GM18873 (cell line): ENCODE measurements at regions not wholly inside any gene's neighbourhood (a gene's known extent, or its start where the extent isn't known, plus 50 kb on each side); places are given as distances from the start of the nearest gene placed in this dataset.

ENCODE experiments used
- ATAC-seq: cut with Tn5 transposase; IDR thresholded peaks from one replicate; pipeline ENCODE4 v1.9.1; 2021; ENCODE audit warnings: mild to moderate bottlenecking, moderate library complexity, moderate number of reproducible peaks; ENCODE audit not compliant: unreplicated experiment, low FRiP score

- no peak for ATAC-seq
Observed at GRCh38 chr18:37754141-37754540, 188.5 kb upstream of the CELF4 start.

GRCh38 chr18:37742436-37742835, 176.8 kb upstream of the CELF4 start:
- no peak for ATAC-seq

GRCh38 chr18:37741032-37741623, 175.5 kb upstream of the CELF4 start:
- no peak for ATAC-seq

GRCh38 chr18:37734406-37734805, 168.8 kb upstream of the CELF4 start:
- no peak for ATAC-seq

- no peak for ATAC-seq
Observed at GRCh38 chr18:37729716-37730115, 164.1 kb upstream of the CELF4 start.

GRCh38 chr18:37724206-37724605, 158.6 kb upstream of the CELF4 start:
- no peak for ATAC-seq

GRCh38 chr18:37721544-37722522, 156.2 kb upstream of the CELF4 start:
- ATAC-seq, result no peak

- no peak for ATAC-seq
Observed at GRCh38 chr18:37720663-37721062, 155.1 kb upstream of the CELF4 start.

- no peak for ATAC-seq
Observed at GRCh38 chr18:37717656-37718055, 152.1 kb upstream of the CELF4 start.

- ATAC-seq, result no peak
Observed at GRCh38 chr18:37717098-37717497, 151.5 kb upstream of the CELF4 start.

GRCh38 chr18:37716106-37716735, 150.6 kb upstream of the CELF4 start:
- ATAC-seq, result no peak

- no peak for ATAC-seq
Observed at GRCh38 chr18:37714691-37715090, 149.1 kb upstream of the CELF4 start.

- no peak for ATAC-seq
Observed at GRCh38 chr18:37712776-37713175, 147.2 kb upstream of the CELF4 start.

- ATAC-seq, result no peak
Observed at GRCh38 chr18:37711766-37712505, 146.3 kb upstream of the CELF4 start.

- no peak for ATAC-seq
Observed at GRCh38 chr18:37710726-37711125, 145.1 kb upstream of the CELF4 start.

- no peak for ATAC-seq
Observed at GRCh38 chr18:37709740-37710139, 144.1 kb upstream of the CELF4 start.

GRCh38 chr18:37705016-37705415, 139.4 kb upstream of the CELF4 start:
- ATAC-seq, result no peak

GRCh38 chr18:37702841-37703240, 137.2 kb upstream of the CELF4 start:
- ATAC-seq, result no peak

GRCh38 chr18:37701967-37702366, 136.4 kb upstream of the CELF4 start:
- no peak for ATAC-seq

GRCh38 chr18:37698508-37699040, 133.0 kb upstream of the CELF4 start:
- no peak for ATAC-seq
